GM13976 (cell line): ENCODE measurements at regions not wholly inside any gene's neighbourhood (a gene's known extent, or its start where the extent isn't known, plus 50 kb on each side); places are given as distances from the start of the nearest gene placed in this dataset.

Experiments
- DNase-seq: peaks from one replicate; pipeline ENCODE4 v3.0.0; 2012; ENCODE audit warnings: low spot score
- in situ Hi-C: fragments of 300-500 bp; cut with MboI; formaldehyde crosslinking; loops from one replicate; pipeline ENCODE4 v1.12.0; 2022; ENCODE audit warnings: low sequenced_read_pairs, mixed read lengths, inconsistent platforms; ENCODE audit not compliant: unreplicated experiment
- TF ChIP-seq, protein P1 (sequence below): IDR thresholded peaks from 2 replicates; pipeline ENCODE4 v1.5.1; 2012; ENCODE audit warnings: borderline replicate concordance, mild to moderate bottlenecking; ENCODE audit not compliant: insufficient read depth; ENCODE audit errors: extremely low read depth, missing control alignments, control extremely low read depth

DNA sequence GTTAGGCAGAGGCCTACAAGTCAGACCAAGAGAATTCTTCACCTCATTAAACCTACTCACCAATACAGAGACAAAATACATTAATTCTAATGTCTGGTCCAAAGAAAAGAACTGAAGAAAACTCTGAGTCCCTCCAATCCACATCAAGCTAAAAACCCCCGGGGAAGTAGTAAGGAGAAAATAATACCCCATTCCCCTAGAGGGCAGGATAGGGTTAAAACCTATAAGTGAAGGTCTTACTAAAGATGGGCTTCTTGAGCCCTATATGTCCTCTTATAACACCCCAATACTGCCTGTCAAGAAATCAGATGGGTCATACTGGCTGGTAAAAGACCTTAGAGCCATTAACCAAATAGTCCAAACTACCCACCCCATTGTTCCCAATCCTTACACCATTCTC is 141.3 kb upstream of the TMEM106B start:
- TF ChIP-seq, protein P1, sequence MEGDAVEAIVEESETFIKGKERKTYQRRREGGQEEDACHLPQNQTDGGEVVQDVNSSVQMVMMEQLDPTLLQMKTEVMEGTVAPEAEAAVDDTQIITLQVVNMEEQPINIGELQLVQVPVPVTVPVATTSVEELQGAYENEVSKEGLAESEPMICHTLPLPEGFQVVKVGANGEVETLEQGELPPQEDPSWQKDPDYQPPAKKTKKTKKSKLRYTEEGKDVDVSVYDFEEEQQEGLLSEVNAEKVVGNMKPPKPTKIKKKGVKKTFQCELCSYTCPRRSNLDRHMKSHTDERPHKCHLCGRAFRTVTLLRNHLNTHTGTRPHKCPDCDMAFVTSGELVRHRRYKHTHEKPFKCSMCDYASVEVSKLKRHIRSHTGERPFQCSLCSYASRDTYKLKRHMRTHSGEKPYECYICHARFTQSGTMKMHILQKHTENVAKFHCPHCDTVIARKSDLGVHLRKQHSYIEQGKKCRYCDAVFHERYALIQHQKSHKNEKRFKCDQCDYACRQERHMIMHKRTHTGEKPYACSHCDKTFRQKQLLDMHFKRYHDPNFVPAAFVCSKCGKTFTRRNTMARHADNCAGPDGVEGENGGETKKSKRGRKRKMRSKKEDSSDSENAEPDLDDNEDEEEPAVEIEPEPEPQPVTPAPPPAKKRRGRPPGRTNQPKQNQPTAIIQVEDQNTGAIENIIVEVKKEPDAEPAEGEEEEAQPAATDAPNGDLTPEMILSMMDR: no peak
- in situ Hi-C loops: loop anchor here (10.0 to 25.0 kb wide), 2 partner anchors 265 to 418 kb away; no protein-coding TSS in a partner anchor
- no peak for DNase-seq

DNA sequence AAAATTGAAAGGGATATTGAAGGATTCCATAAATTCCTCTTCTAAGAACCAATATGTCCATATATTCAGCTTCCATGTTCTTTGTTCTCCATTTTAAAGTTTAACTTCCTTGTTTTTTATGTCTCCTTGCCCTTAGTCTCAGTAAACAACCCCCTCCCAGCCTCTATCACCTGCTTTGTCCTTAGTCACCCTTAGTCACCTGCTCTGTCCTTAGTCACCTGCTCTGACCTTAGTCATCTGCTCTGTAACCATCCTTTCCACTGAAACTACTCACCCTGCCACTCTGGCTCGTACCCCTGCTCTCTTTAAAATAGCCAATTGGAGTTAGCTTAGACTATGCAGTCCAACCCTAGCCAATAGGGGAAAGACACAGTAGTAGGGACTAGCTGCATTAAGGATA is 136.2 kb upstream of the TMEM106B start:
- in situ Hi-C loops: loop anchor here (25.0 kb wide), 1 partner anchor 412 kb away; no protein-coding TSS in a partner anchor
- TF ChIP-seq, protein P1: no peak
- no peak for DNase-seq

DNA sequence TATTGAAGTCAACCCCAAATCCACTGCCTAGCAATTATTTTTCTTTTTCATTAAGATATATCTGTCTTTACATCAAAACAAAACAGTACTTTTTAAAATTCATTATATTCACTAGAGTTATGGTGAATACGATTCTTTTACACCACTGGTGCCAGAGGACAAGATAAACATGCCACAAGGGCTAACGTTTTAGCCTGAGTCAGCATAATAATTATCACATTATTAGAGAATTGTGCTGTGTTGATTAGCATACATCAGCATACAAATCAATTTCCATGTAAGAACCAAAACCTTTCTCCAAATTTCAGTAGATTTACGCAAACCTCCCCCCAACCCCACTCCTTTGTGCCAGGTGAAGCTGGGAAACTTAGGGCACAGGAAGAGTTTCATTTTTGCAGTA is 131.1 kb upstream of the TMEM106B start:
- TF ChIP-seq, protein P1: no peak
- no peak for DNase-seq
- in situ Hi-C loops: no loop called here

DNA sequence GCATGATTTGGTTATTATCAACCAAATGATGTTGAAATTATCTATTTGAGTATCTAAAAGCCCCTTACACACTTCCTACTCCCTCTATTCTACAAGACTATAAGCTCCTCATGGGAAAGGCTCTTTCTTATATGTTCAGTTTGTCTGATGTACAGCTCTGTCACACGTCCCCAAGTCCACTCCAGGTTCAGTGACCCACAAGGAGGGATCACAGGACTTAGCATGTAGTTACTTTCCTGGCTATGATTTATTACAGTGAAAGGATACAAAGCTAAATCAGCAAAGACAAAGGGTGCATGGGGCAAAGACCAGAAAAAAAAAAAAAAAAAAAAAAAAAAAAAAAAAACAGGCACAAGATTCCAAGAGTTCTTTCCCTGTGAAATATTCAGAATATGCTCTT is 125.6 kb upstream of the TMEM106B start:
- TF ChIP-seq, protein P1: no peak
- in situ Hi-C loops: no loop called here
- DNase-seq: no peak

DNA sequence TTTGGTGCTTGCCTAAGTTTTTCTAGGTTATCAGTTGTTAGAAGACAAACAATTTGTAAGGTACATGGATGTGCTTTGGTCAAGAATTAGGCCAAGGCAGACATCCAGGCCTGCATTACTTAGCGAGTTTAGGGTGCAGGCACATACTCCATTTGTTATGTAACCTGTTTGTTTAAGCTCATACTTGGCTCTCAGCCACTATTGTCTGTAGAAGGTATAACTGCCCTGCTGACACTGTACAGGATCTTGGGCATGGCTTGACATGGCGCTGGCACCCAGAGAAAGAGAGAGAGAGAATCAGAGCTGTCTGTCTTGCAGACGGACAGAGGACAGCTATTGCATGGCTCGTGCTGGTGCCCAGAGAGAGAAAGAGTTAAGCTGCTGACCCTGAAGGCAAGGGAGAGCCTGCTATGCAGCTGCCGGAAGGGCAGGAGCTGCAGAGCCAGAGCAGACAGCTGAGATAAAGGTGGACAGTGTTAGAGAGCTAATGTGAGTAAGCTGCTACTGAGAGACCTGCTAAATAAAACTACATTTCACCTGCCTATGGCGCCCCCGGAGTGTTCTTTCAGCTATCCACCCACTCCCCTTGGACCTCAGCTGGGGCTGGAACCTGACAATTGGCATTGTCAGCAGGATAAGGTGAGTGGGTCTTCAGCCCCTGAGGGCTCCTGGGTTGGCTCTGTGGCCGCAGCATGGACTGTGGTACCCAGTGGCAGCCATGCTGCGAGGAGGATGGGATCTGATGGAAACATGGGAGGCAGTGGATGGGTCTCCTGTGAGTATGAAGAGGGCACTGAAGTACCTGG is 120.9 kb upstream of the TMEM106B start:
- in situ Hi-C loops: no loop called here
- no peak for DNase-seq
- TF ChIP-seq, protein P1: no peak

DNA sequence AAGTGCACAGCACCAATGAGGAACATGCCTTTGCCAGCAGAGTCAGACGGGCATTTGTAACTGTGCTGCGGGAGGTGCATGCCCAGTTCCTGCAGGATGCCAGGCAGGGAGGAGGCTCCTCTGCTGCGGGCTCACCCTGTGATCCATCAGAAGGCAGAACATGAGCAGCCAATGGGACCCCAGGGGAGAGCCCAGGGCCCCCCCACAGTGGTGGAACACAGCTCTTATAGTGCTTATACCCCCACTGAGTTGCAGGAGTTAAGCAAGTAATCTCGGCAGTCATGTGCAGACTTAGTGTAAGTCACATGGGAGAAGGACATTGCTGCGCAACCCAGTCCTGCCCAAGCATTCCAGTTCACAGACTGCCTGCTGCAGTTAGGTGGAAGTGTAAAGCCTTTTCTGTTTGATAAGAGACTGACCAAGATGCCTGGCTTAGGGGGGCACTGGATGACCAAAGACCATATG is 120.3 kb upstream of the TMEM106B start:
- TF ChIP-seq, protein P1: no peak
- no peak for DNase-seq
- in situ Hi-C loops: no loop called here
